ENCODE measurements at regions not wholly inside any gene's neighbourhood (a gene's known extent, or its start where the extent isn't known, plus 50 kb on each side); places are given as distances from the start of the nearest gene placed in this dataset.

DNA sequence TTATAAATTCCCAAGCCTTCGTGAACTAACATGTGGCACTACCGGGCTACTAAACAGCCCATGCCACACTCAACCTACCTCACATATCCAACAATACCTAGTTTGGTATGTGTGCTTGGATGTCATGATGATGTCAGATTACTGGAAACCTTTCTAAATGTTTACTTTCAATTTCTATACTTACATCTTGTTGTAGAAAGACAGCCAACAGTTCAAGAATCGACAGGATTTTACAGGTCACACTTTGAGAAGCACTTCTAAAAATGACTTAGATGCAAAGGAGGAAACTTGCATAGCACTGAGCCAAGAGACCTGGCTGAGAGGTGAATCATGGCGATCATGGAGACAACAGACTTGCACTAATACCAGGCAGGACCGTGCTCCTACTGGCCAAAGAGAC, 209.9 kb downstream of the COL4A1 start:
- no peak for DNase-seq

DNA sequence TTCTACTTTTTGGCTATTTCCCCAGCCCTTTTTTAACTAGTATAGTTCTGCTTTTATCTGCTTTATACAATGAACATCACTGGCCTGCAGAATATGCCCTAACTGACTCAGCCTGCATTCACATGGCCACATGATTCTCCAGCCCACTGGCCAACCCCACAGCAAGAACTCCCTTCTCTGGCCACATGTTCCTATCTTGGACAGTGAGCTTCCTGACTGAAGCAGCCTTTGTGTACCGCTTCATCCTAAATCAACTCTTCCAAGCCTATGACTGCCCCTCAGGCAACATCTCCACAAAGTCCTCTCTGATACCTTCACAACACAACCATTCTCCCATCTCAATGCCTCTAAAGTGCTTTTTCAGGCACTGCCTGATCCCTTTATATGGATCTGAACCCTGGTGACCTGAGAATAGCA, 214.1 kb downstream of the COL4A1 start:
- no peak for DNase-seq

DNA sequence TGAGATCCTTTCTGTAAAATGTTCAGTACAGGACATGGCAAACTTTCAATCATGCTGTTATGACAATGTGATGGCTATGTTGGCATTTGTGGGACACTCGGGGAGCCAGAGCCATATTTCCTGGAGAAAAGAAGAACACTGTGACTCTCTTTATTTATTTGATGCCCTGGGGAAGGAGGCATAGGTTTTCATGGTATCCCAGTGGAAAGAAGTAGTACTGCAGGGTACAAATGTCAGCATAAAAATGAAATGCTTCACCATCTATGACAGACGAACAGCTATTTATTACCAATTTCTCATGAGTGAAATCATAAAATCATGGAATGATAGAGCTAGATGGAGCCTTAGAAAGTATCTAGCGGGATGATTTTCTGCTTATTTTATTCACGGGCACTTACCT, 217.1 kb downstream of the COL4A1 start:
- no peak for DNase-seq

DNA sequence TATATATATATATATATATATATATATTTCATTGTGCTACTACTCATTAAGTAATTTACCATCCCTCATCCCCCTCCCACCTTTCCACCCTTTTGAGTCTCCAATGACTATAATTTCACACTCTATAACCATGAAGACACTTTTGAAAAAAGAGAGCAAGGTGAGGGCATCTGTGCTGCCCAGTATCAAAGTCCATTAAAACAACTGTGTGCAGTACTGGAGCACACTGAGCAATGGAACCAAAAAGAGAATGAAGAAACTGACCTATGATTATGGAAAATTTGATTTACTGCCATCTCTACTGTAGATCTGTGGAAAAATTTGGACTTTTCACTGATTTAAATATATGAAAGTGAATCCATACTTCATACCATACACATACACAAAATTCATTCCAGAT, 217.9 kb downstream of the COL4A1 start:
- no peak for DNase-seq

DNA sequence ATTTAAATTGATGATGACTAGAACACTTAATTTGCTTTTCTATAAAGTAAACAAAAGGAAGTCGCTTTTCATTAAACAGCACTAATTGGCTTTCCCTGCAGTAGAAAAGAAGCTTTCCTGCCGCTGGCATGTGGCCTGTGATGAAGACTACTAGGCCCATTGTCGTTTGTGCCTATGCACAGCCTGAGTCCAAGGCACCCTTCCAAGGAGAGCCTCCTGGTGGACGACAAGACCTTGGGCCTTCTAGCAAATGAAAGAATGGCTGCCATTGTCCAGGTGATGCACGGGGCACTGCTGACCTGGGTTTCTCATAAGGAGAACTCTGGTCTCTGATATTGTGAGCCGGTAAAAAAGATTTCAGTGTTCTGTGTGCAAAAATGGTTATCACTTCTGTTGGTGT, 233.0 kb downstream of the COL4A1 start:
- DNase-seq = no peak

DNA sequence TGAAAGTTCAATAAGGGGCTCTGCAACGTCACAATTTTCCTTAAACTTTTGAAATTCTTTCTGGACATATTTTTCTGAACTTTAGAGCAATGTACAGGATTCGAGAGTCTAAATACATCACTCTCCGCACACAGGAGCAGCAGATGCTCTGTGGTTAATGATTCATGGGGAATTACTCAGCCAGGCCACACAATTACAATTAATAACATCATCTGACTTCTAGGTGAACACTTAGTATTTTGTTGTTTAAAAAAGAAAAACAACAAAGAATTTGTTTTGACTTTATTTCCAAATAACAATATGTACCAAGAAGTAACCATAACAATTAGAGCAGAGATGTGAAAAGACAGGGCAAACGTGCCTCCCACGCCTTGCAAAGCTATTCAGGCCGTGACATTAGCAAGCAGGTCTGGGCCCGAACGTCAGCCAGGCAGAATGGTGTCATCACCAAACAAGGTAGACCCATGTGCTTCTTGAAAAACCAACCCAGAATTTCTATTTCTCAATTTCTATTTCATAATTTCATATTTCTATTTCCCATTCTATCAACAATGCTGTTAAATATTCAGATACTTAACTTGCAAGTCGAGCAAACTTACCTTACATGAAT, 236.3 kb downstream of the COL4A1 start:
- DNase-seq = no peak

DNA sequence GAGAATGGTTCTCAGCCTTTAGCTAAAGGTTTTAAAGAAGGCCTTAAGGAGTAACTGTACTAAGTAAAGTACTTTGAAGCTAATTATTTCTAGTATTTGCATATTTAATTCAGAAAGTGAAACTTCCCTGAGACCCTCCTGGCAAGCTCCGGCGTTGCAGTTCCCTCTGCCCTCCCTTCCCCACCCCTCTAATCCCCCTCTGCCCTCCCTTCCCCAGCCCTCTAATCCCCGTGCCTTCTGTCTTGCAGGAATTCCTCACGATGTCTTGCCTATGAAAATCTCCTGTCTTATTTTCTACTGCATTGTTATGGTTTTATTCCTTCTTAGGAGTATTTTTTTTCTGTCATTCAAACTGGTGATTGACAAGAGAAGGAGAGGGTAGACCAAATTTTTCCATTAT, 236.9 kb downstream of the COL4A1 start:
- no peak for DNase-seq

DNA sequence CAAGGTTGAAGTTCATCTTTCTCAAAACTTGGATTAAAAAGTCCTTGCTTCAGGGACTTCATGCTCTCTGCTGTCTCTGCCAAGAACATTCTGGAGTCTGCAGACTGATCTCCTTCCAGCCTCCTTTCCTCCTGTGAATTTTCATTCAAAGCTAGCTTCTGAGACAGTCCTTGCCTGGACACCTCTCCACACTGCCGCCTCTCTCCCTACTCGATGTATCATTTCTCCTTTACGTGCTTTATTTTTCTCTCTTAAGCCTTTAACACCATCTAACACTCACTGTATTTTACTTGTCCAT, 238.8 kb downstream of the COL4A1 start:
- no peak for DNase-seq

DNA sequence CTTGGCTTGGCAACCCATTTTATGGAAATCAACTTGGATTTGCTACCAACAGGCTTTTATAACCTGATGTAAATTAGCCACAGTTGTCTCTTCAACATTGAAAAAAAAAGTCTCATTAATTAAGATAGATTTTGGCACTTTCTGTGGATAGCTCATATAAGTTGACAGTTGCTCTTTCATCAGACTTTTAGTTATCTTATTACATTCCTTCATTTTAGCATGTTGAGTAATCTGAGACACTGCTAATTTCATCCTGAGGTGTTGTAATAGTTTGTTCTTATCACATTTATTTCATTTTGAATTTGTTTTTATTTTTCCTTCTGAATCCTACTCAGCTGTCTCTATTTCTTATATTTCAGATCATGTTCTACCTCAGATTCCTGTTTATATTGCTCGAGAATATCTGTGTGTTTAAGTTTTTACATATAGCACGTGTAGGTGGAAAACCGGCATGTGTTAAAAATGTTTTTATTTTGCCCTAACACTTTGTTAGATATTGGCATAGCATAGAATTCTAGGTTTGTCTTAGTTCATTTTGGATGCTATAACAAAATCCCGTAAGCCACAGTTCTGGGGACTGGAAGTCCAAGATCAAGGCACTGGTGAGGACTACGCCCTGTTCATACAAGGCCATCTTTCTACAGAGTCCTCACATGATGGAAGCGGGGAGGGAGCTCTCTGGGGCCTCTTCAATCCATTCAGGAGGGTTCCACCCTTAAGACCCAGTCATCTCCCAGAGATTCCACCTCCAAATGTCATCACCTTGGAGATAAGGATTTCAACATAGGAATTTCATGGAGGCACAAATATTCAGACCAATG, 239.4 kb downstream of the COL4A1 start:
- no peak for DNase-seq

DNA sequence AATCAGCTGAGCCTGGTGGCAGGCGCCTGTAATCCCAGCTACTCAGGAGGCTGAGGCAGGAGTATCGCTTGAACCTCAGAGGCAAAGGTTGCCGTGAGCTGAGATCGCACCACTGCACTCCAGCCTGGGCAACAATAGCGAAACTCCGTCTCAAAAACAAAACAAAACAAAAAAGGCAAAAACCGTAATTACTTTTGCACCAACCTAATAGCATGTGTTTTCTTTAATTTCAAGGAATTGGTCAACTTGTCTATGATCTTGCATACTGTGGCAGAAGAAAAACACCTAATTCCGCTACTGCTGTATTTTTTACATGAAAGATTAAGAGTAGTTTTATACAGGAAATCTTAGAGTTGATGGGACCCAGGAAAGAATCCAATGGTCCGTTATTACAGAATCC, 241.2 kb downstream of the COL4A1 start:
- no peak for DNase-seq

DNA sequence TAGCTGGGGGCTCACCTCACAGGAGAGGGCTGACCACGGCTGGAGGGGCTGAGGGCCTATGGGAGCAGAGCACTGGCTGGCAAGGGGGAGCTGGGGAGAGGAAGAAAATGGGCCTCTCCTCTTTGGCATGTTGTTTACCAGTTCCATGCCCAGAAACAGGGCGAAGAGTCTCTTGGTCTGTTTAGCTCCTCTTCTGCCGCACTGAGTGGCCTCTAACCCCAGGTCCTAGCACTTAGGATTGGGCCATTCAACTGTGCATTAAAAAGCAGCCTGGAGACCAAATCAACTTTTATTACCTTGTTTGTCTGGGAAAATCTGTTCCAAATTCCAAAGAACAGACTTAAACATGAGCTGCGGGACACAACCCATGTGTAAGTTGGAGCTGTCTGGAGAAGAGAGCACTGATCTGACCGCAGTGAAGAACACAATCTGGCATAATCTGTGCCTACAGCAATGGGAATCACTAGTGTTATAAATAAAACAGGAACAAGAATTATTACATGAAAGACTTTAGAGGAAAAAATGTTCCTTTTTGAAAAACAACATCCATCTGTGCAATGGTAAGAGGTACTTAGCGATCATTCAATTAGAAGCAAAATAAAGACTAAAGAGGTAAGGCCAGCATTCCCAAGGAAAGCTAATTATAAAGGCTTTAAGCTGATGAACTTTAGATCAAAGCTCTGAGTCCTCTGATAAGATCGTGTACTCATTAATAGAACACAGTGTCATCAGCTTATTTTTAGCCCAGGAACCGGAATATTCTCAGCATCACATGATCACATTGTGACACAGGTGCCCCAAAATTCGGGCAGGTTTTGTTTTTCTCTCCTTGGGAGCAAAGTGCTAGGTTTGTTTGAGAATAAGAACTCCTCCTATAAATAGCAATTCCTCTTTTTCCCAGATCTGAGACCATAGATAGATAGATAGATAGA, 243.2 kb downstream of the COL4A1 start:
- no peak for DNase-seq

DNA sequence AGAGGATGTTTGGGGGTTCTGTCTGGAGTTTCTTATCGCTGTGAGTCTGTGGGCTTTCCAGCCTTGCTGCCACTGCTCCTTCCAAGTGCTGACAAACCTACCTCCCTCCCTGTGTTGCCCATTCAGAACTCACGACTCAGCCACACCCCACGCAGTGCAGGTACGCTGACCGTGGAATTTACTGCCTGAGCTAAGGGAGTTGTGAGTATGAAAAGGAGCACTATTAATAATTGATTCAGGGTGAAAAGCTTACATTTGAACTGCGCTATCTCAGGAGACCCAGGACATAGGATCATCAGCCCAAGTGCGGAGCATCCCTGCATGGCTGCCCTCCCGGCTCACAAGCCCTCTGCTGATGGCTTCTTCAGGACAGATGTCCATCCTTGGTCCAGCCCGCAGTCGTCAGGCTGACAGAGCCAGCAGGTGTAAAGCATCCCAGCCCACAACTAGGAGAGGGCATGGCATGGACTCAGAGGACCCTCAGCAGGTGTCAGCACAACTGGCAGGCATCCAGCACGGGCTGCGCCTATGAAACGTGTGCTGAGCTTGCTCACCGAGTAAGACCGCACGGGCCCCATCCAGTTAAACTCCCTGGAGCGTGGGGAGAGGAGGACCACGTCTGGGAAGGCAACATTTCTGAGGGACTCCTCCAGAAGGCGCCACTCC, 244.0 kb downstream of the COL4A1 start:
- DNase-seq = no peak

DNA sequence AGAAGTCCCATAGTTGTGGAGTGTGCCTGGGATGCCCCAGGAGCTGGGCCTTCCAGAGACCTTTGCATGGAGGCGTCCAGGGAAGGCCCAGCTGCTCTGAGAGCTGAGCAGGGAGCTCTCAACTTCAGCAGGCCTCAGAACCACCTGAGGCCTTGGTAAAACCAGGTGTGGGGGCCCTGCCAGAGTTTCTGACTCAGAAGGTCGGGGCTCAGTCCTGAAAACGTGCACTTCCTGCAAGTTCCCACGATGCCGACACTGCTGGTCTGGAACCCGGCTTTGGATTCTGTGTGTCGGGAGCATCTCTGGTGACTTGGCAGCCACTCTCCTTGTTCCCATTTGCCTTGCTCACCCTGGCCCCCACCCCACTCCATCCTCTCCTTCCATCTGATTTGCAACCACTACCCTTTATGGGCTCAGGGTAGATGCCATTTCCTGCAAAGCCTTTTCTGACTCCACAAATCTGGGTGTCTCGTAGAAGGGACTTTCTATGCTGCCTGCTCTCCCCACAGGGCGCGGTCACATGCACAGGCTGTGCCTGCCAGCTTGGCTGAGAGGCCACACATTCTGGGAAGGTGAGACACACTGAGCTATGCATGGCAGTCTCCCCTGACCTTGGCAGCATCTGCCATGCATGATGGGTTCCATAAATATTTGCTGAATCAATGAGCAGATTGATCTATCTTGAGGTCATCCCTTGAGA, 244.7 kb downstream of the COL4A1 start:
- no peak for DNase-seq

DNA sequence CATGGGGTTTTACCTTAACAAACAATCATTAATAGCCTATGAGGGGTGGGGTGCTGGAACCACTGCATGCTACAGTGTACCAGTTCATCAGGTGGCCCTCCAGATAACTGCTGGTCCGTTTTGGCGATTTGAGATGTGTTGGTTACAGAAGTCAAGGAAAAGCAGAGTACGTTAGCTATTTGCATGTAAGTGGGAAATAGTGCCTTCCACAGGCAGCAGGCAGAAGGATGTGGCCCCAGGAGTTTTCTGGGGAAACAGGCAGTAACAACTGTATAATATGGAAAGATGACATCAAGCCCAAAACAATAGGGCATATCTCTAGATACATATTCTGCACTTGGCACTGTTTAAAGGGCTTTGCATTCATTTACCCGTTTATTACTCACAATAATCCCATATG, 245.7 kb downstream of the COL4A1 start:
- DNase-seq = no peak

DNA sequence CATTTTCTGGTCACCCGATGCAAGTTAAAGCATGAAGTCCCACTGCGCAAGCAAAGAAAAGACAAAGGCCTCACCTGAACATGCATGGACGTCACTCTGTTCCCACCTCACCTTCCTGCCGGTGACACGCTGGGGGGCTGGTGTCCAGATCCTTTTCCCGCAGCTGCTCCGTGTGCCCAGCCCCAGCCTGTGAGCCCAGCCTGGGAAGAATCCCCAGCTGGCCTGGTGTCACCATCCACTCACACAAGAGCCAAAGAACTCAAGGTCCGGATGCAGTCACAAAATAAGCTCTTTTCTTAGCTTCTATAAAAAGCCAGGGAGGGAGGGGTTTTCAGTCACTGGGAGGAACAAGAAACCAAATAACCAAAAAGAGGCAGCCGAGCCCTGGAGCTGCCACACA, 249.9 kb downstream of the COL4A1 start:
- no peak for DNase-seq

DNA sequence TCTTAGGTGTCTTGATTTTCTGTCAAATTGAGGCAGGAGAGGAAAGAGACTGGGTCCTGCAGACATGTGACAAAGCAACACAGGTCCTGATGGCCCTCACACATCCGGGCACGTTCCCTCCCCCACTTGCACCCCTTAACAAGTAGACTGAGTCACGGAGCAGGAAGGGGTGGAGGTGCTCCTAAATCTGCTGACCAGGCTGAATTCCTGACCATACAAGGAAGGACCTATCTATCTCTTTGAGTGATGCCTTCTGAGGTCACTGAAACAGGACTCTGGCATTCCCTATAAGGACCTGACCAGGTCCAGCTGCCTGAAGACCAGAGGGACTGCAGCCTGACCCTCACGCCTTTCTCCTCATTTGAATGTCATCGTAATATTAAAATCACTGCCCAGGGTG, 250.3 kb downstream of the COL4A1 start:
- no peak for DNase-seq

DNA sequence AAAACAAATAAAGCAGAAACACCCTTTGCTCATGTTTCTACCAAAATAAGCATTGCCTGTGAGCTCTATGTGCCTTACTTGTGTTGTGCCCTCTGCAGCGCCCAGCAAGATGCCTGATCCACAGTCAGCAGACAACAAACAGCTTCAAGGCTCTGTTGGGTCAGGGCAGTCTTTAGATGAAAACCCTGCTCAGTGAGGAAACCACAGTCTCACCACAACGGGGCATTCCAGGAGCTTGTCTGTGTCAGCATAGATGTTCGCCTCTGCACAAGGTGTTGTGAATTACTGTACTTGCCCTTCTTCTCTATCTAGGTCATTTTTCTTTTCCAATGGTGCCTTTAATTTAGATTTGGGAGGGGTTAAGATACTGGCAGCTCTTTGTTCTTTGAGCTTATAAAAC, 251.9 kb downstream of the COL4A1 start:
- DNase-seq = no peak

DNA sequence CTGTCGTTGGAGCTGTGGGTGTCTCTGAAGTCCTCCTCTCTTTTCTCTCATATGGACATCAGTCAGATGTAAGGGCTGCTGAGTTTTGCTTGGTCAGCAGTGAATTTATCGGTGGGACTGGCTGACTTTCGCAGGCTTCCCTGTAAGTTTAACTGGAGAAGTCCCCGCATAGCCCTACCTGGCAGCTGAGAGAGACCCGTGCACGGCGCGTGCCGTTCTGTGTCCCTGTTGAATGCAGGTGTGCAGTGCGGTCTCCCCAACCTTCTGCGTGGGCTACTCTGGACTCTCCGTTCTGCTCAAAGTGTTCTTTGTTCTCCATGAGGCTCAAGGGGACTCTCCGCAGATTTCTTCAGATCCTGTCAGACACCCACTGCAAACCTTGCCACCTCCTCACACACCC, 252.9 kb downstream of the COL4A1 start:
- DNase-seq = no peak

DNA sequence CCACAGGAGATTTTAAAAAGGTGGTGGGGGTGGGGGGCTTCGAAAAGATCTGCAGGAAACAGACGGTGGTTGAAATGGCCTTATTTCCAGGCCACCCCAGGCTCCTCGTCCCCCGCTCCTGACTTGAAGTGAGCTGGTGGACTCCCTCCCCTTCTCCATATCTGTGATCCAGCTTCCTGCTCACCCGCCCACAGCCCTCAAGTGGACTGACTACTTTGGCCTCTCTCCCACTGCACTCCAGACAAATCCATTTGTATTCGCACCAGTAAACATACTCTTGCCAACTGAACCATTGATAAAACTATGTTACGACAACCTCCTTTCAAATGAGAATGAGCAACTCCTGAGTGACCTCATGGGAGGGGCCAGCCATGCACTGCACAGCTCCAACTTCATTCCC, 259.5 kb downstream of the COL4A1 start:
- DNase-seq = no peak

DNA sequence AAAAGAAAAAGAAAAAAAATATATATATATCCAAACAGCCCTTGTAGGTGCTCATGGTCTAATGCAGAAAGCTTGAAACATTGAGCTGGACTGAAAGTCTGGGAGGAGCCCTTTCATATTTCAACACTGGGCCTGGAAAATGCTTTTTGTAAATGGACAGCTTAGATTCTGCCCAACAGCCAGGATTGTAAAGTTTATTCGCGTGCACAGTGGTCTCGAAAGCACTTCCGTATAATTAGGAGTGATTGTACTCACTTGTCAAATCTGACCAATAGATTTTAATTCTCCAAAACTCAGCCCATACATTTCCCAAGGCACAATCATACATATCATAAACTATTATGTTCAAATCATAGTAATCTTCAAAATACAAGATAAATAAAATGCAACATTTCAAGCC, 260.1 kb downstream of the COL4A1 start:
- DNase-seq = no peak

DNA sequence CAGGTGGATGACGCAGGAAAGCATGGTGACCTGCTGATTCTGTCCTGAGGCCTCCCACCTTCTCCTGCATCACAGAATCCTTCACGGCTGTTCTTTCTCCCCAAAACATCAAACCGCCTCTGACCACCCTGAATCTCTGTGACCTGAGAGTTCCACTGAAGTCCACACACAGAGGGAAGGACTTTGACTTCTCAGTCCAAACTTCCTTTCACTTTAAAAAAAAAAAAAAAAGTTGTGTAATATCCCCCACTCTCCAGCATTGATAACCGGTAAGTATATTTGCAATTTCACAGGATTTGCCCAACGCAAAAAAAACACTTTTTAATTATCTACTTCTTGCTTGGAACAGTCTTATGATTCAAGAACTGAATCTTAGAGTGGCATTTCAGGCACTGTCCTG, 259.5 kb upstream of the IRS2 start:
- no peak for DNase-seq

DNA sequence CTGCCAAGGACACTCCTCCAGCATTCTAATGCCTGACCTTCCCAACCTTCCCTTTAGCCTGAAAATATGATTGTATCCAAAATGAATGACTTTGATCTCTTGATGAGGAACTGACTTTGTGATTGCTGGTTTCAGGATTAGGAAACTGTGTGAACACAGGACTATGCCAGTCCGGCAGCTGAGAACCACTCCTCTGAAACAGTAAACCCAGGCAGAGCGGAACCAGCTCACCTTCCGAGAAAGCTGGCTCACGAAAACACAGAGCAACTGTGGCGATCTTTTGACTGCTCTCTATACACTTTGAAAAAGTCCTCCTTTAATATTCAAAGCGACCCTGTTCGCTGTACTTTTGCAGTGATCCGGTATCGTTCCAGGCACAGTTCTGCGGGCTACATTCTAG, 258.8 kb upstream of the IRS2 start:
- no peak for DNase-seq
